Osteoblast (primary cell): ENCODE measurements at regions not wholly inside any gene's neighbourhood (a gene's known extent, or its start where the extent isn't known, plus 50 kb on each side); places are given as distances from the start of the nearest gene placed in this dataset.

Experiments
- DNase-seq: peaks from one replicate; pipeline ENCODE4 v3.0.0; 2011; ENCODE audit warnings: low spot score, mixed read lengths; ENCODE audit not compliant: insufficient read length; ENCODE audit errors: missing footprints
- H2AFZ ChIP-seq: 2 replicates; pipeline ENCODE4 v1.6.0; 2011; ENCODE audit warnings: mild to moderate bottlenecking, low read length
- H3K27ac ChIP-seq: 2 replicates; pipeline ENCODE4 v1.5.1; 2011; ENCODE audit warnings: mild to moderate bottlenecking, low read depth, low read length, moderate library complexity
- H3K27me3 ChIP-seq: 2 replicates; pipeline ENCODE4 v1.6.0; 2012; ENCODE audit warnings: mild to moderate bottlenecking, control low read depth, inconsistent platforms, low read length, moderate library complexity; ENCODE audit not compliant: insufficient read depth
- H3K36me3 ChIP-seq: 2 replicates; pipeline ENCODE4 v1.5.1; 2011; ENCODE audit warnings: mild to moderate bottlenecking, low read length, control low read depth, moderate library complexity; ENCODE audit not compliant: insufficient read depth
- H3K4me1 ChIP-seq: 2 replicates; pipeline ENCODE4 v1.5.1; 2011; ENCODE audit warnings: mild to moderate bottlenecking, low read length, control low read depth, moderate library complexity; ENCODE audit not compliant: insufficient read depth
- H3K4me2 ChIP-seq: 2 replicates; pipeline ENCODE4 v1.6.0; 2011; ENCODE audit warnings: mild to moderate bottlenecking, low read length; ENCODE audit not compliant: insufficient read depth
- H3K4me3 ChIP-seq: fragments of 200-600 bp; sonication (generic); 3 replicates; pipeline ENCODE4 v1.5.1; 2012; ENCODE audit warnings: mild to moderate bottlenecking, low read length, inconsistent platforms; ENCODE audit not compliant: insufficient read depth
- H3K79me2 ChIP-seq: 2 replicates; pipeline ENCODE4 v1.6.0; 2012; ENCODE audit warnings: mild to moderate bottlenecking, low read length, control low read depth, inconsistent platforms; ENCODE audit not compliant: insufficient read depth
- H3K9me3 ChIP-seq: 2 replicates; pipeline ENCODE4 v1.5.1; 2011; ENCODE audit warnings: low read depth, low read length, control low read depth
- H4K20me1 ChIP-seq: 2 replicates; pipeline ENCODE4 v1.6.0; 2012; ENCODE audit warnings: mild to moderate bottlenecking, low read length, control low read depth; ENCODE audit not compliant: insufficient read depth
- TF ChIP-seq, protein P1 (sequence below): IDR thresholded peaks from 2 replicates; pipeline ENCODE4 v1.5.1; 2011; ENCODE audit warnings: mild to moderate bottlenecking, low read depth, low read length, moderate library complexity; ENCODE audit errors: extremely low read depth

DNA sequence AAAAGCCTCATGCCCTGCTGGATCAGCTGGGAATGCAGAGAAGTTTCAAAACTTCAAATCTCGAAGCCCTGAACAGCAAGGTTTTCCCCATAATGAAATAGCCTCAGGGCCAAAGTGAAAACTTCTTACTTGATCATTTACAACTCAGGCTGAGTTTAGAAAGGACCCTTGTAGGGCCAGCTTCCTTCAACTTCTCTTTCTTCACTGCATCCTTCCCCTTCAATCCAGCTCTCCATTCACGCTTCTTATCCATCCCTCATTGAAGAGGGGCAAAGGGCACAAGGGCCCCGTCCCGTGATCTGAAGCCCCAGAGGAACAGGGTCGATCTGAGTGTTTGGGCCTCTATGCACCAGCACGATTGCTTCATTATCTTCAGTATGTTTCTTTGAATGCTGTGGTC, 392.2 kb upstream of the CELF2 start:
- TF ChIP-seq, protein P1, sequence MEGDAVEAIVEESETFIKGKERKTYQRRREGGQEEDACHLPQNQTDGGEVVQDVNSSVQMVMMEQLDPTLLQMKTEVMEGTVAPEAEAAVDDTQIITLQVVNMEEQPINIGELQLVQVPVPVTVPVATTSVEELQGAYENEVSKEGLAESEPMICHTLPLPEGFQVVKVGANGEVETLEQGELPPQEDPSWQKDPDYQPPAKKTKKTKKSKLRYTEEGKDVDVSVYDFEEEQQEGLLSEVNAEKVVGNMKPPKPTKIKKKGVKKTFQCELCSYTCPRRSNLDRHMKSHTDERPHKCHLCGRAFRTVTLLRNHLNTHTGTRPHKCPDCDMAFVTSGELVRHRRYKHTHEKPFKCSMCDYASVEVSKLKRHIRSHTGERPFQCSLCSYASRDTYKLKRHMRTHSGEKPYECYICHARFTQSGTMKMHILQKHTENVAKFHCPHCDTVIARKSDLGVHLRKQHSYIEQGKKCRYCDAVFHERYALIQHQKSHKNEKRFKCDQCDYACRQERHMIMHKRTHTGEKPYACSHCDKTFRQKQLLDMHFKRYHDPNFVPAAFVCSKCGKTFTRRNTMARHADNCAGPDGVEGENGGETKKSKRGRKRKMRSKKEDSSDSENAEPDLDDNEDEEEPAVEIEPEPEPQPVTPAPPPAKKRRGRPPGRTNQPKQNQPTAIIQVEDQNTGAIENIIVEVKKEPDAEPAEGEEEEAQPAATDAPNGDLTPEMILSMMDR = no peak
- Histone ChIP-seq H3K27ac (no peak overlapping the region), H3K27me3 (no peaks in the 10 kb centered on the region), H3K79me2 (no peaks in the 10 kb centered on the region), H3K9me3 (no peaks in the 10 kb centered on the region), H3K4me3 (no peak overlapping the region), H2AFZ (no peak overlapping the region), H3K36me3 (no peaks in the 10 kb centered on the region), H4K20me1 (no peaks in the 10 kb centered on the region), H3K4me1 (no peaks in the 10 kb centered on the region), H3K4me2 (no peak overlapping the region)
- no peak for DNase-seq

DNA sequence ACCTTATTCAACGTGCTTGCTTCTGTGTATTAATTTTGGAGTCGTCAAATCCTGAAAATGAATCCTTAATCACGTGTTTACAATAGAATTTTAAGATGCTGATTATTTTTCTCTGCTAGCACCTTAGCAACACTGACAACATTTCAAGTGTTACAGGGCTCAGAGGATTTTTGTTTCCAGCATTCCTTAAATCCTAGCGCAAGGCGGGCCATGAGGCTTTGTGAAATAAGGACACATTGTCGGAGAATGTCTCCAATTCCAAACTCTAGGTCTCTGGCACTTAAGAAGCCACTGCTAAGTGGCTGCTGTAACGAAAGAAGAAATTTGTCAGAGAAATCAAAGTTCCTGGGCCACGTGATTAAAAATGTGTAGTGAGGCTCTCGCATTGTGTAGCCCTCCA, 390.9 kb upstream of the CELF2 start:
- TF ChIP-seq, protein P1 = no peak
- no peak overlapping the region for H2AFZ ChIP-seq
- no peaks in the 10 kb centered on the region for H4K20me1 ChIP-seq
- no peaks in the 10 kb centered on the region for H3K4me1 ChIP-seq
- H3K27ac ChIP-seq = no peak overlapping the region
- H3K36me3 ChIP-seq = no peaks in the 10 kb centered on the region
- no peak overlapping the region for H3K4me3 ChIP-seq
- no peak overlapping the region for H3K4me2 ChIP-seq
- H3K27me3 ChIP-seq = no peaks in the 10 kb centered on the region
- H3K9me3 ChIP-seq = no peaks in the 10 kb centered on the region
- H3K79me2 ChIP-seq = no peaks in the 10 kb centered on the region
- DNase-seq = no peak

DNA sequence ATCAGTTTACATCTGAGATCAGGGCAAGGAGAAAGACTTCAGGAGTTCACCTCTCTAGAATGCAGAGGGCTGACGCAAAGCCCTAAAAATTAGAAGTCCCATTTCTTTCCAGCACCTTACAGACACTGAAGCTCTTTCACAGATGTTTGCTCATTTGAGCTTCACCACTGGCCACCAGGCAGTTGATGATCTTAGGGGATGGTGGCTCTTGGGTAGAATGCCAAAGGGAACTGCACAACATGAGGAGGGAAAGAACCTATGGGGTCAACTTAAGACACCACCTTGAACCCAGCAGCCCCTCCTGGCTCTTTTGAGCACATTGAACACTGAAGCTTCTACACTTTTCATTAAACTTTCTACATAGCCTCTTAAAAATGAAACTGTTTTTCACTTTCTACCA, 390.3 kb upstream of the CELF2 start:
- no peak overlapping the region for H3K4me2 ChIP-seq
- DNase-seq = no peak

DNA sequence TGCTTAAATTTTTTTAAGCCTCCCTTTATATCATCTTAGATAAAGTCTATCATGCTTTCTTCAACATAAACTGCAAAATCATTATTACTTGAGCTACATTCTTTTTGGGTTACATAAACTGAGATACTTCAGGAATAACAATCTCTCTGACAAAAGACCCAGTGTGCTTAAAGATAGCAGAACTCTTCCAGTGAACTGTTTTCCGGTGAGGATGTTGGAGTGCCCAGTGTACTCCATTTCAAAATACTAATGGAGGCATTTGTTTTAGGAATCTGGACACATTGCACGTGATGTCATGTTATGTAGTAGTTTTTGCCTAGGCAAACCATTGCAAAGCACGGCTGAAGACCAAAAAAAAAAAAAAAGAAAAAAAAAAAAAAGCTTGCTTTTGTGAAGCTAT, 388.2 kb upstream of the CELF2 start:
- Histone ChIP-seq H3K79me2 (no peaks in the 10 kb centered on the region), H3K27me3 (no peaks in the 10 kb centered on the region), H3K36me3 (no peaks in the 10 kb centered on the region), H2AFZ (no peak overlapping the region), H3K4me3 (no peak overlapping the region), H4K20me1 (no peaks in the 10 kb centered on the region), H3K27ac (no peak overlapping the region), H3K9me3 (no peaks in the 10 kb centered on the region), H3K4me1 (no peaks in the 10 kb centered on the region), H3K4me2 (no peak overlapping the region)
- TF ChIP-seq, protein P1 = no peak
- no peak for DNase-seq

More for the DNA sequence above, 390.3 kb upstream of the CELF2 start:
- no peaks in the 10 kb centered on the region for H4K20me1 ChIP-seq
- H3K36me3 ChIP-seq = no peaks in the 10 kb centered on the region
- no peak overlapping the region for H3K27ac ChIP-seq
- no peaks in the 10 kb centered on the region for H3K4me1 ChIP-seq
- no peaks in the 10 kb centered on the region for H3K79me2 ChIP-seq
- H3K4me3 ChIP-seq = no peak overlapping the region
- no peak overlapping the region for H2AFZ ChIP-seq
- no peaks in the 10 kb centered on the region for H3K9me3 ChIP-seq
- H3K27me3 ChIP-seq = no peaks in the 10 kb centered on the region
- TF ChIP-seq, protein P1 = no peak
